Trophoblast cell (in vitro differentiated cells and primary cell): ENCODE measurements at regions not wholly inside any gene's neighbourhood (a gene's known extent, or its start where the extent isn't known, plus 50 kb on each side); places are given as distances from the start of the nearest gene placed in this dataset.
"Not testable (repeated sequence)": the region's sequence is repeated elsewhere in the genome, so short reads cannot be mapped to it uniquely, and the experiment has no call there.

Experiments used
- DNase-seq, 2 donors: peaks; one replicate each; pipeline ENCODE4 v3.0.0-alpha.2; 2016
- H2AFZ ChIP-seq: 2 replicates; pipeline ENCODE4 v1.6.1; 2013; ENCODE audit warnings: low read length, moderate library complexity, mild to moderate bottlenecking; ENCODE audit not compliant: insufficient read depth, poor library complexity
- H2AK5ac ChIP-seq: 2 replicates; pipeline ENCODE4 v1.6.1; 2013; ENCODE audit warnings: mild to moderate bottlenecking, low read length
- H2BK120ac ChIP-seq: 2 replicates; pipeline ENCODE4 v1.6.1; 2013; ENCODE audit warnings: low read length, mild to moderate bottlenecking, moderate library complexity; ENCODE audit not compliant: insufficient read depth, poor library complexity
- H2BK12ac ChIP-seq: 2 replicates; pipeline ENCODE4 v1.6.1; 2013; ENCODE audit warnings: mild to moderate bottlenecking, low read length, moderate library complexity
- H2BK5ac ChIP-seq: 2 replicates; pipeline ENCODE4 v1.6.1; 2013; ENCODE audit warnings: low read length, low read depth, moderate library complexity, mild to moderate bottlenecking; ENCODE audit not compliant: poor library complexity
- H3K14ac ChIP-seq: 2 replicates; pipeline ENCODE4 v1.6.1; 2013; ENCODE audit warnings: mild to moderate bottlenecking, low read length
- H3K18ac ChIP-seq: 2 replicates; pipeline ENCODE4 v1.6.1; 2013; ENCODE audit warnings: mild to moderate bottlenecking, low read length
- H3K23ac ChIP-seq: 2 replicates; pipeline ENCODE4 v1.6.1; 2013; ENCODE audit warnings: low read length
- H3K27ac ChIP-seq: 2 replicates; pipeline ENCODE4 v1.5.1; 2013; ENCODE audit warnings: low read depth, mild to moderate bottlenecking, inconsistent platforms, low read length, moderate library complexity
- H3K27me3 ChIP-seq: 2 replicates; pipeline ENCODE4 v1.6.1; 2013; ENCODE audit warnings: inconsistent platforms, mild to moderate bottlenecking, low read length, moderate library complexity; ENCODE audit not compliant: insufficient read depth
- H3K36me3 ChIP-seq, 2 experiments: 1 replicate in 1 of 2; 2 replicates in 1 of 2; pipeline ENCODE4 v1.6.1; 2013; ENCODE audit warnings: low read length in 2 of 2, mild to moderate bottlenecking in 2 of 2, moderate library complexity in 1 of 2; ENCODE audit not compliant: insufficient read depth in 2 of 2, control insufficient read depth in 1 of 2
- H3K4ac ChIP-seq: 2 replicates; pipeline ENCODE4 v1.6.1; 2013; ENCODE audit warnings: low read depth, mild to moderate bottlenecking, low read length, moderate library complexity
- H3K4me1 ChIP-seq, 2 experiments: 1 replicate in 1 of 2; 2 replicates in 1 of 2; pipeline ENCODE4 v1.6.1; 2013; ENCODE audit warnings: low read length in 2 of 2, mild to moderate bottlenecking in 2 of 2, moderate library complexity in 1 of 2; ENCODE audit not compliant: insufficient read depth in 2 of 2, control insufficient read depth in 1 of 2
- H3K4me2 ChIP-seq: 2 replicates; pipeline ENCODE4 v1.6.1; 2013; ENCODE audit warnings: inconsistent platforms, mild to moderate bottlenecking, low read length, moderate library complexity
- H3K4me3 ChIP-seq: 2 replicates; pipeline ENCODE4 v1.5.1; 2013; ENCODE audit warnings: mild to moderate bottlenecking, low read depth, low read length, inconsistent platforms
- H3K79me1 ChIP-seq: one replicate; pipeline ENCODE4 v1.6.1; 2013; ENCODE audit warnings: low read length
- H3K79me2 ChIP-seq: 2 replicates; pipeline ENCODE4 v1.6.1; 2013; ENCODE audit warnings: low read length, mild to moderate bottlenecking; ENCODE audit not compliant: control insufficient read depth, insufficient read depth, poor library complexity
- H3K9ac ChIP-seq: 2 replicates; pipeline ENCODE4 v1.6.1; 2013; ENCODE audit warnings: mild to moderate bottlenecking, low read length
- H3K9me3 ChIP-seq: 2 replicates; pipeline ENCODE4 v1.6.1; 2013; ENCODE audit warnings: low read depth, mild to moderate bottlenecking, control low read depth, inconsistent platforms, low read length; ENCODE audit not compliant: insufficient read depth
- H4K12ac ChIP-seq: 2 replicates; pipeline ENCODE4 v1.6.1; 2013; ENCODE audit warnings: low read depth, mild to moderate bottlenecking, low read length, moderate library complexity
- H4K8ac ChIP-seq: 2 replicates; pipeline ENCODE4 v1.6.1; 2013; ENCODE audit warnings: low read depth, mild to moderate bottlenecking, low read length, moderate library complexity
- H4K91ac ChIP-seq: one replicate; pipeline ENCODE4 v1.6.1; 2013; ENCODE audit warnings: low read depth, mild to moderate bottlenecking, low read length, moderate library complexity
- WGBS: extraction: QIAGEN DNeasy Blood & Tissue Kit; methylation state at CpG from one replicate; pipeline ENCODE4 v1.1.7; 2013; ENCODE audit warnings: missing lambda C conversion rate; ENCODE audit not compliant: insufficient read length, insufficient coverage; ENCODE audit errors: extremely low coverage; 5-methylcytosine and 5-hydroxymethylcytosine counted together

GRCh38 chr7:118907911-118908527 lies 683.5 kb downstream of the ANKRD7 start:
- Histone ChIP-seq H3K4ac (no peak overlapping the region), H3K36me3 (no peaks in the 10 kb centered on the region), H3K9ac (no peak overlapping the region), H2BK12ac (no peak overlapping the region), H3K23ac (no peak overlapping the region), H4K12ac (no peak overlapping the region), H3K27me3 (no peaks in the 10 kb centered on the region), H2BK5ac (no peak overlapping the region), H2AFZ (no peak overlapping the region), H3K79me2 (no peaks in the 10 kb centered on the region), H2BK120ac (no peak overlapping the region), H3K4me3 (no peak overlapping the region), H3K9me3 (no peaks in the 10 kb centered on the region), H2AK5ac (no peak overlapping the region), H3K4me2 (no peak overlapping the region), H4K8ac (no peak overlapping the region), H3K4me1 (no peaks in the 10 kb centered on the region), H3K14ac (no peak overlapping the region), H3K79me1 (no peaks in the 10 kb centered on the region), H3K18ac (no peak overlapping the region), H4K91ac (no peak overlapping the region), H3K27ac (no peak overlapping the region)
- WGBS: no CpG with 5 or more reads among the region's 8 CpGs
- no peak for DNase-seq

DNA sequence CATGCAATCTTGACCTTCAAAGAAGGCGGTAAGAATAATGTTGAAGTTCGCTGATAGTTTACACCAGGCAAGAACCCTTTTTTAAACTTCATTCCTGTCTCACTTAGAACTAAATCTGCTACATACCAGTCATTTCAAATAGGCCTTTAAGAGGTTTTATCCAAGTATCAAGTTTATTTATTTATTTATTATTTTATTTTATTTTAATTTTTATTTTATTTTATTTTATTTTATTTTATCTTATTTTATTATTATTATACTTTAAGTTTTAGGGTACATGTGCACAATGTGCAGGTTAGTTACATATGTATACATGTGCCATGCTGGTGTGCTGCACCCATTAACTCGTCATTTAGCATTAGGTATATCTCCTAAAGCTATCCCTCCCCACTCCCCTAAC lies 691.6 kb downstream of the ANKRD7 start:
- H2AK5ac ChIP-seq, H3K9ac ChIP-seq, H3K4me1 ChIP-seq, H4K91ac ChIP-seq, H3K9me3 ChIP-seq, H3K79me1 ChIP-seq, H3K14ac ChIP-seq, H2BK120ac ChIP-seq, H3K4ac ChIP-seq, H2AFZ ChIP-seq, H4K12ac ChIP-seq, H2BK5ac ChIP-seq, H3K27me3 ChIP-seq, H3K4me2 ChIP-seq, H3K23ac ChIP-seq, H2BK12ac ChIP-seq, H3K18ac ChIP-seq, H3K4me3 ChIP-seq, H4K8ac ChIP-seq, DNase-seq, H3K79me2 ChIP-seq, H3K36me3 ChIP-seq, H3K27ac ChIP-seq: not testable (repeated sequence)
- WGBS: no CpG with 5 or more reads among the region's 3 CpGs

- no peak overlapping the region for H4K12ac ChIP-seq
- H3K4ac ChIP-seq: no peak overlapping the region
- no peak overlapping the region for H3K18ac ChIP-seq
- H3K23ac ChIP-seq: no peak overlapping the region
- no peaks in the 10 kb centered on the region for H3K79me2 ChIP-seq
- H3K4me3 ChIP-seq: no peak overlapping the region
- no peak overlapping the region for H3K9ac ChIP-seq
- H2BK5ac ChIP-seq: no peak overlapping the region
- H3K79me1 ChIP-seq: no peaks in the 10 kb centered on the region
- DNase-seq: peak in 1 of 2 donors; percentile 31
- no peaks in the 10 kb centered on the region for H3K36me3 ChIP-seq
- H2BK12ac ChIP-seq: no peak overlapping the region
- H4K8ac ChIP-seq: no peak overlapping the region
- no peak overlapping the region for H2BK120ac ChIP-seq
- H2AK5ac ChIP-seq: no peak overlapping the region
- H3K4me1 ChIP-seq: no peaks in the 10 kb centered on the region
- H3K27me3 ChIP-seq: no peaks in the 10 kb centered on the region
- WGBS: no CpG with 5 or more reads among the region's 2 CpGs
- no peak overlapping the region for H3K27ac ChIP-seq
- H4K91ac ChIP-seq: no peak overlapping the region
- no peaks in the 10 kb centered on the region for H3K9me3 ChIP-seq
- H3K14ac ChIP-seq: no peak overlapping the region
- no peak overlapping the region for H2AFZ ChIP-seq
- H3K4me2 ChIP-seq: no peak overlapping the region
These were observed 694.1 kb downstream of the ANKRD7 start for GRCh38 chr7:118918556-118918955.

GRCh38 chr7:118938845-118939244 lies 714.3 kb downstream of the ANKRD7 start:
- Histone ChIP-seq H3K14ac (no peak overlapping the region), H4K8ac (no peak overlapping the region), H3K23ac (no peak overlapping the region), H3K4me2 (no peak overlapping the region), H3K27ac (no peak overlapping the region), H3K18ac (no peak overlapping the region), H4K91ac (no peak overlapping the region), H2BK120ac (no peak overlapping the region), H3K36me3 (no peaks in the 10 kb centered on the region), H3K9ac (no peak overlapping the region), H2AFZ (no peak overlapping the region), H3K79me1 (no peaks in the 10 kb centered on the region), H3K4me3 (no peak overlapping the region), H3K27me3 (no peaks in the 10 kb centered on the region), H2BK5ac (no peak overlapping the region), H3K4ac (no peak overlapping the region), H3K9me3 (no peaks in the 10 kb centered on the region), H4K12ac (no peak overlapping the region), H2BK12ac (no peak overlapping the region), H2AK5ac (no peak overlapping the region), H3K79me2 (no peaks in the 10 kb centered on the region), H3K4me1 (no peaks in the 10 kb centered on the region)
- DNase-seq: no peak
- no CpG with 5 or more reads among the region's 1 CpG for WGBS
